ENCODE measurements at regions not wholly inside any gene's neighbourhood (a gene's known extent, or its start where the extent isn't known, plus 50 kb on each side); places are given as distances from the start of the nearest gene placed in this dataset.

- no peak overlapping the region for H3K27ac Mint-ChIP-seq
- H3K36me3 Mint-ChIP-seq (ENCODE audit: low read depth): no peaks in the 10 kb centered on the region
- H3K27me3 Mint-ChIP-seq (ENCODE audit: low read depth, poor library complexity): peaks cover 3% of the 10 kb centered on the region
- DNase-seq: no peak
- H3K4me3 Mint-ChIP-seq: no peak overlapping the region
- H3K9me3 Mint-ChIP-seq: no peaks in the 10 kb centered on the region
- TF ChIP-seq, protein P1, sequence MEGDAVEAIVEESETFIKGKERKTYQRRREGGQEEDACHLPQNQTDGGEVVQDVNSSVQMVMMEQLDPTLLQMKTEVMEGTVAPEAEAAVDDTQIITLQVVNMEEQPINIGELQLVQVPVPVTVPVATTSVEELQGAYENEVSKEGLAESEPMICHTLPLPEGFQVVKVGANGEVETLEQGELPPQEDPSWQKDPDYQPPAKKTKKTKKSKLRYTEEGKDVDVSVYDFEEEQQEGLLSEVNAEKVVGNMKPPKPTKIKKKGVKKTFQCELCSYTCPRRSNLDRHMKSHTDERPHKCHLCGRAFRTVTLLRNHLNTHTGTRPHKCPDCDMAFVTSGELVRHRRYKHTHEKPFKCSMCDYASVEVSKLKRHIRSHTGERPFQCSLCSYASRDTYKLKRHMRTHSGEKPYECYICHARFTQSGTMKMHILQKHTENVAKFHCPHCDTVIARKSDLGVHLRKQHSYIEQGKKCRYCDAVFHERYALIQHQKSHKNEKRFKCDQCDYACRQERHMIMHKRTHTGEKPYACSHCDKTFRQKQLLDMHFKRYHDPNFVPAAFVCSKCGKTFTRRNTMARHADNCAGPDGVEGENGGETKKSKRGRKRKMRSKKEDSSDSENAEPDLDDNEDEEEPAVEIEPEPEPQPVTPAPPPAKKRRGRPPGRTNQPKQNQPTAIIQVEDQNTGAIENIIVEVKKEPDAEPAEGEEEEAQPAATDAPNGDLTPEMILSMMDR (IDR thresholded peaks at IDR 0.05): no peak
- peaks cover 88% of the 10 kb centered on the region for H3K4me1 Mint-ChIP-seq
These were observed 341.1 kb downstream of the CYRIA start for GRCh38 chr2:16324544-16324937.

- Mint-ChIP-seq H3K4me3 (no peak overlapping the region), H3K36me3 (ENCODE audit: low read depth) (no peaks in the 10 kb centered on the region), H3K27ac (no peak overlapping the region), H3K4me1 (peaks cover 88% of the 10 kb centered on the region), H3K27me3 (ENCODE audit: low read depth, poor library complexity) (peaks cover 7% of the 10 kb centered on the region), H3K9me3 (no peaks in the 10 kb centered on the region)
- TF ChIP-seq, protein P1 (IDR thresholded peaks at IDR 0.05): no peak
- DNase-seq: no peak
These were observed 341.8 kb downstream of the CYRIA start for GRCh38 chr2:16323551-16324543.

DNA sequence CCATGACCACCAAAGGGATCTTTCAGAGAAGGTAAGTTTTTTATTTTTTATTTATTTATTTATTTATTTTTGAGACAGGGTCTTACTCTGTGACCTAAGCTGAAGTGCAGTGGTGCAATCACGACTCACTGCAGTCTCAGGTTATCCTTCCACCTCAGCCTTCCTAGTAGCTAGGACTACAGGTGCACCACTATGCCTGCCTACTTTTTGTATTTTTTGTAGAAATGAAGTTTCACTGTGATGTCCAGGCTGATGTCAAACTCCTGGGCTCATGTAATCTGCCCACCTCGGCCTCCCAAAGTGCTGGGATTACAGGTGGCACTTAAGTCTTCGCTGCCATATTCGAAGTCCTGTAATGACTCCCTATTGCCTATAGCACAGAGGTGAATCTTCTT, 342.5 kb downstream of the CYRIA start:
- TF ChIP-seq, protein P1 (IDR thresholded peaks at IDR 0.05): no peak

DNA sequence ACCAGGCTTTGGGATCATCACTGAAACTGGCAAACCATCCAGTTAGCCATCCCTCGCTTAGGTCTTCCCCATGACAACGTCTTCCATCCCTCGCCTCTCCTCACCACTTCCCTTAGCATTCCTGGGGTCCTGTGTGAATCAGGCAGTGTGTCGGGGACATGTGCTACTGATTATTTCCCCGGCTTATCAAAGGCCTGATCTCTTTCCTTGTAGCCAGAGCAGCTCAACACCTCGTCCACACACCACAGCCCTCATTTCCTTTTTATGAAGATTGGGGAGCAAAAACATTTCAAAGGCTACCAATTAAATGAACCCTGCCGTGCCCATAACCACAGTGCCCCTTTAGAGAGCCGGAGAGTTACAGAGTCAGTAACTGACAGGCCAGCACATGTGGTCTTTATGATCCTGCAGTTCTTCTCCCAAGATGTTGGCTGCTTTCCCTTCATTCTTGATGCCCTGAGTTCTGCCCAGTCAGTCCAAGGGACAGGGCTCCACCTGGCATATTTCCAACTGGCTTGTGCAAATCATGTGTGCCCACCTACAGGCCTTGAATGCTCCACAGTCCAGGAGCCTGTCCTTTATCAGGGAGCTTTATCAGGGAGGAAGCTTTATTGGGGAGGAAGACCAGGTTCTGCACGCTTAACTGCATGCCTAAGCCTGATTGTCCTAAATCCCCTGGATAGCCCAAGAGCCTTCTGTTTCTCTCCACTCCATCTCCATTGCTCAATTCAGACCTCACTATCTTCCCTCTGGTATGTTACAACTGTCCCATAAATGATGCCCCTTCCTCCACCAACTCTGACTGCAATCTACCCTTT, 343.1 kb downstream of the CYRIA start:
- no peak overlapping the region for H3K27ac Mint-ChIP-seq

More for the DNA sequence above, 342.5 kb downstream of the CYRIA start:
- Mint-ChIP-seq H3K4me1 (peaks cover 88% of the 10 kb centered on the region), H3K27me3 (ENCODE audit: low read depth, poor library complexity) (peaks cover 7% of the 10 kb centered on the region), H3K9me3 (no peaks in the 10 kb centered on the region), H3K36me3 (ENCODE audit: low read depth) (no peaks in the 10 kb centered on the region), H3K4me3 (no peak overlapping the region), H3K27ac (no peak overlapping the region)
- DNase-seq: no peak

GRCh38 chr2:16321872-16322271, 343.8 kb downstream of the CYRIA start:
- H3K4me1 Mint-ChIP-seq: peaks cover 92% of the 10 kb centered on the region
- no peak overlapping the region for H3K27ac Mint-ChIP-seq

More for the DNA sequence above, 343.1 kb downstream of the CYRIA start:
- TF ChIP-seq, protein P1 (IDR thresholded peaks at IDR 0.05): no peak
- Mint-ChIP-seq H3K36me3 (ENCODE audit: low read depth) (no peaks in the 10 kb centered on the region), H3K4me1 (peaks cover 92% of the 10 kb centered on the region), H3K9me3 (no peaks in the 10 kb centered on the region), H3K4me3 (no peak overlapping the region), H3K27me3 (ENCODE audit: low read depth, poor library complexity) (peaks cover 7% of the 10 kb centered on the region)
- no peak for DNase-seq

More at GRCh38 chr2:16321872-16322271, 343.8 kb downstream of the CYRIA start:
- TF ChIP-seq, protein P1 (IDR thresholded peaks at IDR 0.05): no peak
- Mint-ChIP-seq H3K9me3 (no peaks in the 10 kb centered on the region), H3K4me3 (no peak overlapping the region), H3K36me3 (ENCODE audit: low read depth) (no peaks in the 10 kb centered on the region), H3K27me3 (ENCODE audit: low read depth, poor library complexity) (peaks cover 7% of the 10 kb centered on the region)
- no peak for DNase-seq

Measured in nephron progenitor cell (in vitro differentiated cells).